Activated CD4-positive, alpha-beta memory T cell treated with anti-CD3 and anti-CD28 coated beads, Interleukin-2, amount 10 ng/mL, durations not matched to agents 7 days and 5 days (primary cell): ENCODE measurements at regions not wholly inside any gene's neighbourhood (a gene's known extent, or its start where the extent isn't known, plus 50 kb on each side); places are given as distances from the start of the nearest gene placed in this dataset.

Source experiments
- CTCF ChIA-PET: fragments of 350-600 bp; sonication (Branson Sonifier 250); formaldehyde crosslinking; loops from one replicate; lab custom pipeline; 2021; ENCODE audit warnings: antibody characterized with exemption, inconsistent platforms; lab: Charles Lee
- POLR2A ChIA-PET: fragments of 350-600 bp; sonication (Branson Sonifier 250); formaldehyde crosslinking; loops from one replicate; lab custom pipeline; 2021; ENCODE audit warnings: antibody characterized with exemption; lab: Charles Lee
- DNase-seq: peaks from one replicate; pipeline ENCODE4 v3.0.0-alpha.2; 2020
- H3K27ac Mint-ChIP-seq: one replicate; pipeline ENCODE4 v1.8.0; 2021; ENCODE audit warnings: mild to moderate bottlenecking, mixed read lengths
- H3K27me3 Mint-ChIP-seq: one replicate; pipeline ENCODE4 v1.8.0; 2021; ENCODE audit warnings: mixed read lengths
- H3K36me3 Mint-ChIP-seq: one replicate; pipeline ENCODE4 v1.8.0; 2021; ENCODE audit warnings: low read depth, mixed read lengths
- H3K4me1 Mint-ChIP-seq: one replicate; pipeline ENCODE4 v1.8.0; 2021; ENCODE audit warnings: mixed read lengths
- H3K4me3 Mint-ChIP-seq: one replicate; pipeline ENCODE4 v1.8.0; 2021; ENCODE audit warnings: mild to moderate bottlenecking, mixed read lengths
- H3K9me3 Mint-ChIP-seq: one replicate; pipeline ENCODE4 v1.8.0; 2021; ENCODE audit warnings: mixed read lengths

DNA sequence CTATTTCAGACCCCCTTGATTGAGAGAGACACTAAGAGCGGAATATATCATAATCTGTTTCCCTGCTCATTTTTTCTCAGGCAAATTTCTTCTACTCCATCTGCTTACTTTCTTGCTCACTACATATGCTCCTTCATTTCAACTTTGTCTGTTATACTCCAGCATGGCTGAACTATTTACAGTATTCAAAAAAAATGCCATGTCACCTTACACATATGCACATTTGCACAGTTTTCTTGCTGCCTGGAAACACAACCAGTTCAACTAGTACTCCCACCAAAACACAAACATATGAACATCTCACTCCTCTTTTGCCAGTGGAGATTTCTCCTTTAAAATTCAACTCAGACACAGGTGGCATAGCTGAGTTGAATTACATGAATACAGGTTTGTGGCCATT is 1142.1 kb upstream of the CADM2 start:
- Mint-ChIP-seq H3K4me1 (no peaks in the 10 kb centered on the region), H3K9me3 (peaks cover 14% of the 10 kb centered on the region), H3K27me3 (no peaks in the 10 kb centered on the region), H3K27ac (no peak overlapping the region), H3K4me3 (no peak overlapping the region), H3K36me3 (no peaks in the 10 kb centered on the region)
- POLR2A ChIA-PET, result no interaction called here
- no peak for DNase-seq
- CTCF ChIA-PET, result no interaction called here

DNA sequence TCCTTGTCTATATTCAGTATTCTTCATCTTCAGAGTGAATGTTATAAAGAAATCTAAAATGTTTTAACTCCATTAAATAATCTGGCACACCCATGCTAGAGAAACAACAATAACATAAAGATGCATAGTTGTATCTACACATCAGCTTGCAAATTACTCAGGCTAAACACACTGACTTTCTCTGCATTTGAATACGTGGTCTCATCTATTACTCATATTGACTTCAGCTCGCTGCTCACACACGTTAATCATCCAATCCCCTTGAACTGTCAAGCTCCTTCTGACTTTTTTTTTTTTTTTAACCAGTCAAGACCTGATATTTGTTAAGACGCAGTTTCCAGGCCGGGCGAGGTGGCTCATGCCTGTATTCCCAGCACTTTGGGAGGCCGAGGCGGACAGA is 1137.3 kb upstream of the CADM2 start:
- Mint-ChIP-seq H3K36me3 (no peaks in the 10 kb centered on the region), H3K27ac (no peak overlapping the region), H3K27me3 (no peaks in the 10 kb centered on the region), H3K9me3 (peaks cover 9% of the 10 kb centered on the region), H3K4me3 (no peak overlapping the region), H3K4me1 (no peaks in the 10 kb centered on the region)
- no peak for DNase-seq
- CTCF ChIA-PET, result no interaction called here
- POLR2A ChIA-PET, result no interaction called here

DNA sequence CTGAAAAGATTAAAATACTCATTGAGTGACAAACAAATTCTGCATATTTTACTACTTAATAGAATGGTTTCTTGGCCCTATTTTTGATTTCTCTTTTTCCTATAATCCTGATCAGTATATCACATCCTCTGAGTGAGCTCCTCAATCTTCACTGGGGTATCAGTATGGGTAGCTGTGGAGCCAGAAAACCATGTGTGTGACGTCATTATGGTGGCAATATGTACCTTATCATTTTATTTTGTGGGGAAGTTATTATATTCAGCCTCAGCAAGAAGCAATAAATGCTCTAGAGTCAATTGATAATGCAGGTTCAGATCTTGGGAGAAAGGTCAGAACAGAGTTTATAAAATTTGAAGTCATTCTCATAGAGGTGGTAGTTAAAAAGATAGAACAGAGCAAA is 1135.7 kb upstream of the CADM2 start:
- Mint-ChIP-seq H3K27ac (no peak overlapping the region), H3K27me3 (no peaks in the 10 kb centered on the region), H3K4me1 (no peaks in the 10 kb centered on the region), H3K9me3 (peaks cover 9% of the 10 kb centered on the region), H3K4me3 (no peak overlapping the region), H3K36me3 (no peaks in the 10 kb centered on the region)
- ChIA-PET CTCF (no interaction called here), POLR2A (no interaction called here)
- no peak for DNase-seq

DNA sequence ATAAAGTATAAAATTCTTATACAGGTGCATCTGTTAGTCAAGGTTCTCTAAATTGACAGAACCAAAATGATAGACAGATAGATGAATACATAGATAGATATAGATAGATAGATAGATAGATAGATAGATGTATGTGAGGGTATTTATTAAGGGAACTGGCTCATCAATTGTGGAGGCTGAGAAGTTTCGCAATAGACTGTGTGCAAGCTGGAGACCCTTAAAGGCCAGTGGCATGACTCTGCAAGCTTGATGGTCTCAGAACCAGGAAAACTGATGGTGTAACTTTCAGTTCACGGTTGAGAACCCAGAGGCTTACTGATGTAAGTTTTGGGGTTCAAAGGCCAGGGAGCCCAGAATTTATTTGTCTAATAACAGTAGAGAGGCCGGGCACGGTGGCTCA is 1123.7 kb upstream of the CADM2 start:
- Mint-ChIP-seq H3K36me3 (no peaks in the 10 kb centered on the region), H3K9me3 (peaks cover 5% of the 10 kb centered on the region), H3K27ac (no peak overlapping the region), H3K4me3 (no peak overlapping the region), H3K27me3 (no peaks in the 10 kb centered on the region), H3K4me1 (no peaks in the 10 kb centered on the region)
- ChIA-PET POLR2A (no interaction called here), CTCF (no interaction called here)
- no peak for DNase-seq

DNA sequence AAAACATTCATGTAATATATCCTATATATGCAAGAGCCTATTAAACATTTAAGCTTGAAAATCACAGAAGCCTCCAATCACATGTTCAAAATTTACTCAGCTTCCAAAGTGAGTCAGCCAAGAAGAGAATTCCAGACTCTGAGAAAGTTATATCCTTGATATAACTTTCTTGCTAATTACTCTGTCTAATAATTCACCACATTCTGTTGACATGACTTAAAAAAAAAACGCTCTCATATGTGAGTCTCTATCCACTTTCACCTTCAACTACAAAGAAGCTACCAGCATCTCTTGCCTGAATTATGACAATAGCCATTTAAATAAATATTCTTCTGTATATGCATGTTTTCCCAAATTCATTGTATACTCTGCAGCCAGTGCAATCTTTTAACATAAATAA is 1116.3 kb upstream of the CADM2 start:
- POLR2A ChIA-PET, result no interaction called here
- no peak overlapping the region for H3K4me3 Mint-ChIP-seq
- no peak overlapping the region for H3K27ac Mint-ChIP-seq
- H3K4me1 Mint-ChIP-seq, result no peaks in the 10 kb centered on the region
- no peaks in the 10 kb centered on the region for H3K36me3 Mint-ChIP-seq
- H3K9me3 Mint-ChIP-seq, result peaks cover 6% of the 10 kb centered on the region
- H3K27me3 Mint-ChIP-seq, result no peaks in the 10 kb centered on the region
- no peak for DNase-seq
- CTCF ChIA-PET, result no interaction called here

DNA sequence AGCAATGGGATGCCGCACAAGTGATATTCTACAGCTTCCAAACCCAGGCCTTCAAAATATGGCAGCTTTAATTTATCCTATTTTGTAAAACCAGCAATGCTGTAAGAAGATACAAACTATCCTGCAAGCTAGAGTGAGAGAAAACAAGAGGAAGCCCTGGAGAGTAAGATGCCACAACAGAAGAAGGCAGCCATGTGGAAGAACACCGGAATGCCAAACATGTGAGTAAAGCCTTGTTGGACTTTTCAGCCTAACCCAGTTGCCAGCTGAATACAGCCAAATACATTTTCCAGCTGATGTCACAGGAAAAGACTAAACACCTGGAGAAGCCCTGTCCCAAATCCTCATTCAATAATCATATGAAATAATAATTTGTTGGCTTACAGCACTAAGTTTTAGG is 1115.1 kb upstream of the CADM2 start:
- Mint-ChIP-seq H3K9me3 (peaks cover 4% of the 10 kb centered on the region), H3K27ac (no peak overlapping the region), H3K27me3 (no peaks in the 10 kb centered on the region), H3K4me3 (no peak overlapping the region), H3K4me1 (no peaks in the 10 kb centered on the region), H3K36me3 (no peaks in the 10 kb centered on the region)
- no peak for DNase-seq
- POLR2A ChIA-PET, result no interaction called here
- CTCF ChIA-PET, result no interaction called here

DNA sequence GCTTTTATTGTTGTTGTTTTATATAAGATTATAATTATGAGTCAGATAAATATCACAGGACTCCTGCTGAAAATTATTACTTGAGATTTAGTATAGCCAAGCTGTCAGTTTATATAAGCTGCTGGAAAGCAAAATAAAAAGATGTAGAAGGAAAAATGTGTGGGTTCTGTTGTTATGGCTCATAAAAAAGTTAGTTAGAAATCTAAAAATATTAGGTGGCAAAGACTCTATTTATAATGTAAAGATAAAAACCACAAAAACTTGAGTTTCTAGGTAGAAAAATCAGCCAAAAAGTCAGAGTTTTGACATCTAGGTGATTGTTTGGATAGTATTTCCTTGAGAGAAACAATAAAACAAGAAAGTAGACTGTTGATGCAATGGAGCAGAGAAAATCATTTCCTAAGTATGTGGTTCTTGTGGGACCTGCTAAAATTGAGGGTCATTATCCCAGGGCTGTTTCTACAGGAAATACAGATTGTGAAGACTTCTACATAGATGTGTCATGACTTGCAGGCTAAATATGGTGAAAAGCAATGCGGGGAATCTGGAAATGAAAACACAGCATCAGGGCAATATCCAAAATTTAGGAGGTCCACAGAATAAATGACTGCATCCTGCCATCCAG is 1109.6 kb upstream of the CADM2 start:
- Mint-ChIP-seq H3K4me3 (no peak overlapping the region), H3K9me3 (peaks cover 7% of the 10 kb centered on the region), H3K36me3 (no peaks in the 10 kb centered on the region), H3K27ac (no peak overlapping the region), H3K27me3 (no peaks in the 10 kb centered on the region), H3K4me1 (no peaks in the 10 kb centered on the region)
- ChIA-PET POLR2A (no interaction called here), CTCF (no interaction called here)
- DNase-seq, result no peak

DNA sequence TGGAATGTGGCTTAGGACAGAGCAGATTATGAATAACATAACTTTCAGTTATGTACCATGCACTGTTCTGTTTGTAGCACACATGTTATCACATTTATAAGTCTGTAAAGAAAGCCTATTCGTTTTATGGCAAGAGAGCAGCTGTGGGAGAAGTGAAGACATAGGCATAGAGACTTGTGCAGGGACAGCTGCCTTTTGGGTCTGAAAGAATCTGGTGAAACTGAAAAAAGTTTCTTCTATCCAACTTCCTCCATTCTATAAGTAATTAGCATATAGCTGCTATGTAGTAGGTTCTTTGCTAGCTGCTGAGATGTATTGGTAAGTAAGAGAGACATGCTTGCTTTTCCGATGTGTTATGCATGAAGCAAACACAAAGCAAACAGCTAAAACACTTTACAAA is 1095.4 kb upstream of the CADM2 start:
- Mint-ChIP-seq H3K4me3 (no peak overlapping the region), H3K27me3 (no peaks in the 10 kb centered on the region), H3K9me3 (peaks cover 5% of the 10 kb centered on the region), H3K27ac (no peak overlapping the region), H3K4me1 (no peaks in the 10 kb centered on the region), H3K36me3 (no peaks in the 10 kb centered on the region)
- POLR2A ChIA-PET, result no interaction called here
- CTCF ChIA-PET, result no interaction called here
- no peak for DNase-seq

DNA sequence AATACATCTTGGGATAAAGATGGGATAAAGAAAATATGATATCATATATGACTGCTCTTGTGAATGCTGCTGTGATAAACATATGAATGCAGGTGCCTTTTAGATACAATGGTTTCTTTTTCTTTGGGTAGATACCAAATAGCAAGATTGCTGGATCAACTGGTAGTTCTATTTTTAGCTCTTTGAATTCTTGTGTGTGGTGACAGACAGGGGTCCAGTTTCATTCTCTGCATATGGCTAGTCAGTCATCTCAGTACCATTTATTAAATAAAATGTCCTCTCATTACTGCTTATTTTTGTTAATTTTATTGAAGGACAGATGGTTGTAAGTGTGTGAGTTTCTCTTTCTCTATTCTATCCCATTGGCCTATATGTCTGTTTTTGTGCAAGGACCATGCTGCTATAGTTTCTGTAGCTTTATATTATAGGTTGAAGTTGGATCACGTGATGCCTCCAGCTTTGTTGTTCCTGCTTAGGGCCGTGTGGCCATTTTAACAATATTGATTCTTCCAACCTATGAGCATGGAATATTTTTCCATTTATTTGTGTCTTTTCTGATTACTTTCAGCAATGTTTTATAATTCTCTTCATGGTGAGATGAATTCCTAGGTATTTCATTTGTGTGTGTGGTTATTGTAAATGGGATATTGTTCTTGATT is 1089.8 kb upstream of the CADM2 start:
- ChIA-PET POLR2A (no interaction called here), CTCF (no interaction called here)
- Mint-ChIP-seq H3K4me3 (no peak overlapping the region), H3K9me3 (no peaks in the 10 kb centered on the region), H3K27ac (no peak overlapping the region), H3K4me1 (no peaks in the 10 kb centered on the region), H3K27me3 (no peaks in the 10 kb centered on the region), H3K36me3 (no peaks in the 10 kb centered on the region)
- no peak for DNase-seq

DNA sequence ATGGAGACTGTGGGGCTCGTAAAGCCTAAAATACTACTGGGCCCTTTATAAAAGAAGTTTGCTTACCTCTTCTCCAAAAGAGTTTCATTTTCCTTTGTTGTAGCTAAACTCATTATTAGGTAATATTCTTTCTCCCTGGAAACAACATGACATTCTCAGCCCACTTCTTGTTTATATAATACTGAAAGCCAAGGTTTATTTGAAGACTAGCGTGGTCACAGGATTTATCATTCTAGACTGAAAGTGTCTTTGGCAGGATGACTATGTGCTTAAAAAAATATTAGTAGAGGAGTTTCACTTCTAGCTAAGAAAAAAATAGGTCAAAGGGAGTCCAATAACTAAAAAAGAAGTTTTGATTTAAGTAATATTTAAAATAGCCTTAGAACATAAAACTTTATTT is 1085.2 kb upstream of the CADM2 start:
- Mint-ChIP-seq H3K27ac (no peak overlapping the region), H3K4me1 (no peaks in the 10 kb centered on the region), H3K4me3 (no peak overlapping the region), H3K27me3 (no peaks in the 10 kb centered on the region), H3K9me3 (no peaks in the 10 kb centered on the region), H3K36me3 (no peaks in the 10 kb centered on the region)
- ChIA-PET CTCF (no interaction called here), POLR2A (no interaction called here)
- no peak for DNase-seq

DNA sequence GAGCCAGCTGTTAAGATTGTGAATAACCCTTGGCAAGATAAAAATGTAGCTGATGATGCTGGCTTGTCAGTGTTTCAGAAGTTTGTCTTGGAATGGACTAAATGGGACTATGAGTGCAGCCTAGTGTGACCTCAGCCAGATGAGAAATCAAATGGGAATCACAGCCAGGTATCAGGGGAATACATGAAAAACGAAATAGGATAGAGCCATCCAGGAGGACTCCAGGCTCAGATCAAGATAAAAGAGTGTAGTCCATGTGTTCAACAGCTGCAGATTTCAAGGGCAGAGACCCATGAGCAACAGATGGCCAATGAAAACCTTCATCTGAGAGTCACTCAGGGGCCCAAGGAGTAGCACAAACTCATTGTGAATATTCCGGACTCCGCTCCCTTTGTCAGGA is 1080.9 kb upstream of the CADM2 start:
- POLR2A ChIA-PET, result no interaction called here
- Mint-ChIP-seq H3K27me3 (no peaks in the 10 kb centered on the region), H3K4me3 (no peak overlapping the region), H3K36me3 (no peaks in the 10 kb centered on the region), H3K9me3 (no peaks in the 10 kb centered on the region), H3K4me1 (no peaks in the 10 kb centered on the region), H3K27ac (no peak overlapping the region)
- DNase-seq, result no peak
- CTCF ChIA-PET, result no interaction called here

DNA sequence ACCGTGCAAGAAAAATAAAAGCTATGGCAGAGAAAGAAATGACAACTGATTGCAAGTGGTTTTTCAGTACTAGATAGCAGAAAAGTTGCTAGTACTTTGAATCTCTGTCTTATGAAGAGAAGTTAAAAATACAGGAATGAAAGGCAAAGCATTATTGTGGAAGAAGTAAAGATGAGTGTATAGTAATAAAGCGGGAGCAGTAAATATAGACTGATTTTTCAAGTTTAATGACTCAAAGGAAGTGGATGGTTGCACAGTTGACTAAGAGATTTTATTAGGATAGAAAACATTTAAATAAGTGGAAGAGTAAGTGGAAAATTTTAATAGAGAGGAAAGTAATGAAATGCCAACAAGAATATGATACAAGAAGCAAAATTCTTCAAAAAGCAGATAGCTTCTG is 1076.1 kb upstream of the CADM2 start:
- ChIA-PET CTCF (no interaction called here), POLR2A (no interaction called here)
- Mint-ChIP-seq H3K36me3 (no peaks in the 10 kb centered on the region), H3K27me3 (no peaks in the 10 kb centered on the region), H3K4me1 (no peaks in the 10 kb centered on the region), H3K27ac (no peak overlapping the region), H3K4me3 (no peak overlapping the region), H3K9me3 (no peaks in the 10 kb centered on the region)
- no peak for DNase-seq

DNA sequence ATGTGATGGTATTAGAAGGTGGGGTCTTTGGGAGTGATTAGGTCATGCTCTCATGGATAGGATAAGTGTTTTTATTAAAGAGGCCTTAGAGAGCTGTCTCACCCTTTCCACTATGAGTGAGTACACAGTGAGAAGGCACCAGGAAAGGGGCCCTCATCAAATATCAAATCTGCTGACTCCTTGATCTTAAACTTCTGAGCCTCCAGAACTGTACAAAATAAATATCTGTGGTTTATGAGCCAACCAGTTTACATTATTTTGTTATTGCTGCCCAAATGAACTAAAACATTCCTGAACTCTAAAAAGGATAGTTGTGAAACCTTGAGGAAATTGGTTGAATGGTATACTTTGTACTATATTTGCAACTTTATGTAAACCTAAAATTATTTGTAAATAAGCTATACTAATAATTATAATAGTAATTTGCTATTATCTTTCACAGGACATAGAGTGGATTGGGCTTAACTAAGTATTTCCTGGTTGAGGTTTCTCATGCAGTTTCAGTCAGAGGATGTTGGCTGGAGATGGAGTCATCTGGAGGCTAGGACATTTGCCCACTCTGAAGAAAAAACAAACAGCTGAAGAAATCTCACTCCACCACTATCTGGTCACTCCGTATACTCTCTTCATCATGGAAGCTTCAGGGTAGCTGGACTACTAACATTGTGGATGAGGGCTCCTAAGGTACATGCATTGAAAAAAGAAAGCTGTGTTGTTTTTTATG is 1068.6 kb upstream of the CADM2 start:
- ChIA-PET CTCF (no interaction called here), POLR2A (no interaction called here)
- H3K27me3 Mint-ChIP-seq, result no peaks in the 10 kb centered on the region
- no peaks in the 10 kb centered on the region for H3K4me1 Mint-ChIP-seq
- no peak overlapping the region for H3K27ac Mint-ChIP-seq
- no peaks in the 10 kb centered on the region for H3K36me3 Mint-ChIP-seq
- H3K9me3 Mint-ChIP-seq, result peaks cover 4% of the 10 kb centered on the region
- no peak overlapping the region for H3K4me3 Mint-ChIP-seq
- DNase-seq, result no peak

DNA sequence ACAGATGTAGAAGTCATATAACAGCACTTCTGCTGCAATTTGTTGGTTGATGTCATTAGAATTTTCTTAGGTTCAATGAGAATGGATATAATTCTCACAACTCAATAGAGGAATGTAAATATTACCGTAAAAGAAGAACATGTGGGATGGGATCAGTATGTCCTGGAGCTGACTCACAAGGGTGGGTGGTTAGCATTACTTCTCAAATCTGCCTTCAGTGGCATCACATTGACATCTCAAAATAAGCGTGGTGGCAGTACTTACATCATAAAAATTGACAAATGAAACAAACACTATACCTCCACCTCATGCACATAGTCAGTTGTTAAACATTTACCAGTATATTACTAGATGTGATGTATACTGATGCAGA is 1068.0 kb upstream of the CADM2 start:
- H3K4me3 Mint-ChIP-seq, result no peak overlapping the region
- DNase-seq, result no peak
- H3K9me3 Mint-ChIP-seq, result peaks cover 4% of the 10 kb centered on the region
- ChIA-PET POLR2A (no interaction called here), CTCF (no interaction called here)
- no peaks in the 10 kb centered on the region for H3K4me1 Mint-ChIP-seq
- no peaks in the 10 kb centered on the region for H3K27me3 Mint-ChIP-seq
- H3K27ac Mint-ChIP-seq, result no peak overlapping the region
- H3K36me3 Mint-ChIP-seq, result no peaks in the 10 kb centered on the region
